HG03039 (cell line): ENCODE measurements at regions not wholly inside any gene's neighbourhood (a gene's known extent, or its start where the extent isn't known, plus 50 kb on each side); places are given as distances from the start of the nearest gene placed in this dataset.

ENCODE experiments used
- ATAC-seq: cut with Tn5 transposase; IDR thresholded peaks from one replicate; pipeline ENCODE4 v1.9.1; 2021; ENCODE audit warnings: mild to moderate bottlenecking, moderate library complexity; ENCODE audit not compliant: unreplicated experiment

GRCh38 chr17:79541056-79541850, 69.6 kb downstream of the RBFOX3 start:
- ATAC-seq, result no peak

DNA sequence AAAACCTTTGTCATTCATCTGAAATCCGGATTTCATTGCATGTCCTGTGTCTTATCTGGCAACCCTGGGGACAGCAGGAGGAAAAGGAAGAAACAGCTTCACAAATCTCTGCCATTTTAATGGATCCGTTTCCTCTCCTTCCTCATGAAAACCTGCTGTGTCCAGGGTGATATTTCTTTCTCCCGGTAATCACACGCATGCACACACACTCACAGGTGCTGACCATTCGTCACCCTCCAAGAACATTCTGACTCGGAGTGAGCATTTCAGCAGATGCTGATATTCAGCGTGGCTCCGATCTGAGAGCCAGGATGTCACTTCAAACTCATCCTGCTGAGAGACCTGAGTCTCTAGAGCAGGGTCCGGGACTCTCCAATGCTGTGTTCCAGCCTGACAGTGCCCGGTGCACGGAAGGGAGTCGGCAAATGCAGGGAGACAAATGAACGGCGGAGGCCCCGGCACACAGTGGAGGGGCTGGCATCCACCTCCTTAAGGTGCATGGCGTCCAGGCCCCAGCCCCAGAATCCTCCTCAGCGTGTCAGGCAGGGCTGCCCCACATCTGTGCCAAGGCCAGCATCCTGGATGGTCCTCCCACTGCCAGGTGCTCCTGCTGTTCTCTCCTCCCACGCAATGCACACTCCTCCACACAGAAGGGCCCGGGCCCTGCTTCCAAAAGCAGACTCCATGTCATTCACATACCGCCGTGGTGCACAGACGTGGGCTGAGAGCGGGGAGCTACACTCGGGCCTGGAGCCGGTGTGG, 70.7 kb downstream of the RBFOX3 start:
- ATAC-seq, result no peak

GRCh38 chr17:79538291-79538690, 72.6 kb downstream of the RBFOX3 start:
- ATAC-seq, result no peak

DNA sequence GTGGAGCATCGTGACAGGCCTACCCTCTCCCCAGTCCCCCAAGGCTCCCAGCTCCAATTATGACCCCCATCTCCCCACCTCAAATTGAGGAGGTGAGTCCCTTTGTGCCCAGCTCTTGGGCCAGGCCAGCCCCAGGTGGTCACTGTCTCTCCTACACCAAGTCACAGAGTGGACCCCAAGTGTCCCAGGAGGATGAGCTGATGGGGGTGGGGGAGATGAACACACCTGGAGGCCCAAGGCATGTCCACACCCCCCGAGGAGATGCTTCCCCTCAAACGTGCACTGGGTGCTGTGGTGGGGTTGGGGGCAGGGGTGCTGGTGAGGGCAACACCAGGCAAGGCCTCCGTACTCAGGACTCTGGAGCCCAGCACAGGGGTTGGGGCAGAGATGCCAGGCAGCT, 73.2 kb downstream of the RBFOX3 start:
- no peak for ATAC-seq

GRCh38 chr17:79537061-79537460, 73.8 kb downstream of the RBFOX3 start:
- no peak for ATAC-seq

DNA sequence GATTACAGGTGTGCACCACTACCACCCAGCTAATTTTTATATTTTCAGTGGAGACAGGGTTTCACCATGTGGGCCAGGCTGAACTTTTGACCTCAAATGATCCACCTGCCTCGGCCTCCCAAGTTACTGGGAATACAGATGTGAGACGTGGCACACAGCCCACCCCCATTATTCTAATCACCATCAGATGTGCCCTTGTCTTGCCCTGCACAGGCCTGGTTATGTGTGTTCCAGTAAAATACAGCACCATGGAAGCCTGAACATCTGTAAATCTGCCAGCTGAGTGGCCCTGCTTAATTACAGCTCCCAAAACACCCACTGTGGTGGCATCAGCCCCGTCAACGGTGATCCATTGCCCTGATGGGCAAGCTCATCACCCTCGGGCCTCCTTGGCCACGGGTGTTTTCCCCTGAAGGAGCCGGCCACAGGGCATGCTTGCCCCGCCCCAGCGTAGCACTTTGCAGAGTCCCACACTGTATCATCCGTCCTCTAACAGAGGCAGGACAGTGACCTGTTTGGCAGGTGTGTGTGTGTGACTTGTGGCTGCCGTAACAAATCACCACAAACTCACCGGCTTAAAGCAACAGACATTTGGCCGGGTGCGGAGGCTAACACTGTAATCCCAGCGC, 74.5 kb downstream of the RBFOX3 start:
- ATAC-seq, result no peak

DNA sequence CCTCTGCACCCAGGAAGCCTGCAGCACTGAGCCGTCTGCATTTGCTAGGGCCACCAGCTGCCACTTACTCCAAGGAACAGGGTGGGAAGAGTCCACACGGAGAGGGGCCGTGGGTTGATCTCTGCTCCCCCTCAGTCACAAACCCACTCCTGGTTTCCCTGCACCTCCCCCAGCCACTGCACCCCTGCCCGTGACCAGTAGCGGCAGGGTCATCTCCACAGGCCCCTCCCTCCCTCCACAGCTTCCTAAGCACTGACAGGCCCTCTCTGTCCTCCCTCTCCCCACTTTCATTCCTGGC, 75.2 kb downstream of the RBFOX3 start:
- no peak for ATAC-seq

- ATAC-seq, result no peak
Measured at GRCh38 chr17:79534851-79535727, 75.8 kb downstream of the RBFOX3 start.

GRCh38 chr17:79534111-79534510, 76.7 kb downstream of the RBFOX3 start:
- no peak for ATAC-seq

- ATAC-seq, result no peak
Measured at GRCh38 chr17:79533116-79533515, 77.7 kb downstream of the RBFOX3 start.

- ATAC-seq, result no peak
Measured at GRCh38 chr17:79532107-79532790, 78.6 kb downstream of the RBFOX3 start.

- no peak for ATAC-seq
Measured at GRCh38 chr17:79531191-79532095, 79.4 kb downstream of the RBFOX3 start.

- ATAC-seq, result no peak
Measured at GRCh38 chr17:79530361-79531105, 80.3 kb downstream of the RBFOX3 start.

GRCh38 chr17:79529661-79530081, 81.2 kb downstream of the RBFOX3 start:
- ATAC-seq, result no peak

DNA sequence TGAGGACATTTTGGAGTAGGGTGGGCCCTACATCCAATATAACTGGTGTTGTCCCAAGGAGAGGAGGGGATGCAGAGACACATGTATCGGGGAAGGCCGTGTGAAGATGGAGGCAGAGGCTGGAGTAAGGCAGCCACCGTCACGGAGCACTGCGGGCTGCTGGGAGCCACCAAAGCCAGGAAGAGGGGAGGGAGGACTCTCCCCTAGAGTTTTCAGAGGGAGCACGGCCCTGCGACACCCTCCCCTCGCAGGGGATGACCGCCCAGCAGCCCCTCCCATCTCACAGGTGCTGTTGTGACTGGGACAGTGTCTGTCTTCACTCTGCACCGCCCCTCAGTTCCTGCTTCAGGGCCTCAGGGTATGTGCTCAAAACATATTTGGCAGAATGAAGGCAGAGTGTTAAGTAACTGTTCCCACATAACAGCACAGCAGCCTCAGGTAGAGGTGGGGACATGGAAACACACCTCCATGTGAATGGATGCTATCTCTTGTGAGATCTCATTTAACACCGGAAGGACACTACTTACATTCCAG, 82.2 kb downstream of the RBFOX3 start:
- no peak for ATAC-seq

DNA sequence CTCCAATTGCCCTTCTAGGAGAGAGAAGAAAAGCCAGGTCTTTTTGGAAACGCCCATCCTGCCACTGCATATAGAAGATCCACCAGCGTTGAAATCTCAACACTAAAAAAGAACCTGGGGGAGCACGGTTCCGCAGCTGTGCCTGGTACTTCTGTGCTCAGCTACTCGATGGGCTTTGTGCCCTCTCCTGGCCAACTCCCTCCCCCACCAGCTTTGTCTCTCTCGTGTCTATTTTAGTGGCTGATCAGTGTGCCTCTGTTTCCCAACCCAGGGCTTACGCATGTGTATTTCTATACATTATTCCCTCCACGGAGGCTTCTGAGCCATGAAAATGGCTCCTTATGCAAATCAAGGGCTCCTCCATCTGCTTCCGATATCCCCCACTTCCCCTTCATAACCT, 83.5 kb downstream of the RBFOX3 start:
- ATAC-seq, result no peak

DNA sequence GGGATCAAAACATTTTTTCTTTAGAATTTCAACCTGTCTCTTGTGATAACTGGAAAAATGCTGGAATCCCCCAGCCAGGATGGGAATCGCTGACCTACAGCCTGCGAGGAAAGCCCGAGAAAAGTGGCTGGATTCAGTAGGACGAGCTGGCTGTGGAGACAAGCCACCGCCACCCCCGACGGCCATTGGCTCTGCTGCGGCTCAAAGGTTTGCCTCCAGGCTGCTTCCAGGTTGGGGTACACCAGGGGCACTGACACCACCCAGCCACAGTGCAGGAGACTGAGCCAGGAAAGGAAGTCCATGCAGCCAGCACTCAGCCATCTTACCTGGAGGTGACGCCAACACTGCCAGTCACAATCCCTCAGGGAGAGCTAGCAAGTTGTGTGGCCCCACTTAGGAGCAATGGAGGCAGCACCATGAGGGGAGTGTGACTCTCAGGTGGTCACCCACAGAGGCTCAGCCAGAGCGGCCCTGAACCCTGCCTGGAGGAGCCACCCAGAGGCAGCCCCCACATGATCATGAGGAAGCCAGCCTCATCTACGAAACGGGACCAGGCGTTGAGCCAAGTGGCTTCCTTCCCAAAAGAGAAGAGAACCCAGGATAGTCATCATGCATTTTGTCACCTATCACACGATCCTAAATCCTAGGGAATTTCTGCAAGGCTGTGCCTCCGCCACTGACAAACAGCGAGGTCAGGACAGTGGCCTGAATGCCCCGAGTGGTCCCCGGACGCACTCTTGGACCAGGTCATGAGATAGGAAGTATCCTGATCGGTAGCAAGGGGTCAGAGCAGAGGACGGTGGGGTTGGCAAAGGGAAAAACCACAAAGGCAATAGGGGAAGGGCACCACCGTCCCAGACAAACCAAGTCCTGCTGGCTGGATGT, 84.8 kb downstream of the RBFOX3 start:
- ATAC-seq, result no peak
